HG02885 (cell line): ENCODE measurements at regions not wholly inside any gene's neighbourhood (a gene's known extent, or its start where the extent isn't known, plus 50 kb on each side); places are given as distances from the start of the nearest gene placed in this dataset.

ENCODE experiments used
- ATAC-seq: cut with Tn5 transposase; IDR thresholded peaks from one replicate; pipeline ENCODE4 v1.9.1; 2021; ENCODE audit warnings: mild to moderate bottlenecking; ENCODE audit not compliant: unreplicated experiment, poor library complexity

DNA sequence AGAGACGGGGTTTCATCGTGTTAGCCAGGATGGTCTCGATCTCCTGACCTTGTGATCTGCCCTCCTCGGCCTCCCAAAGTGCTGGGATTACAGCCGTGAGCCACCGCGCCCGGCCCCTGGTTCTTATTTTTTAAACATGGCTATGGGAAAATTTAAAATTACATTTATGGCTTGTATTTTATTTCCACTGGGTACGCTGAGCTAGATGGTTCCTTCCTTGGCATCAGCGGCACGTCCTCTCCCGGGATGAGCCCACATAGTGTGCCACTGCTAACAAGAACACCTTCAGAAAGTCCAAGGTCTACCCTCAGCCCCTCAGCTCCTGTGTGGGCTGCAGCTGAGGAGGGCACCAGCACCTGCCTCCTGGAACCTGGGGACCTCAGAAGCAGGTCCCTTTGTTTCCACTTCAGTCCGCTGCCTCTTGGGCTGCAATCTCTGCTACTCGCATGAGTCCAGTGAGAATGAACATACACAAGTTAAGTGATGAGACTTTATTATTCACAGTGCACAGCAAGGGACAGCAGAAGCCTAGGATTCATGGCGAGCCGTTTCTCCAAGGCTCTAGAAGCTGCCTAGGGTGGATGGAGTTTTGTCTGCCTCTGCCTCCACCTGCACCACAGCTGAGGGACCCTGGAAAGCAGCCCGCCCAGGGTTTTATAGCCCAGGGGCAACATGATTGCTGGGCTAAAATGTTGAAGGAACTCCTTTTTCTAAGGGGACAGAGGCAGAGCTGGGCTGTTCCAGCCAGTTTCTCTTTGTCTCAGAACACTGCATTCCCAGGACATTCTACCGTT is 107.5 kb upstream of the TEX51 start:
- ATAC-seq = no peak

- ATAC-seq = no peak
Measured at GRCh38 chr2:126792186-126792585, 106.5 kb upstream of the TEX51 start.

DNA sequence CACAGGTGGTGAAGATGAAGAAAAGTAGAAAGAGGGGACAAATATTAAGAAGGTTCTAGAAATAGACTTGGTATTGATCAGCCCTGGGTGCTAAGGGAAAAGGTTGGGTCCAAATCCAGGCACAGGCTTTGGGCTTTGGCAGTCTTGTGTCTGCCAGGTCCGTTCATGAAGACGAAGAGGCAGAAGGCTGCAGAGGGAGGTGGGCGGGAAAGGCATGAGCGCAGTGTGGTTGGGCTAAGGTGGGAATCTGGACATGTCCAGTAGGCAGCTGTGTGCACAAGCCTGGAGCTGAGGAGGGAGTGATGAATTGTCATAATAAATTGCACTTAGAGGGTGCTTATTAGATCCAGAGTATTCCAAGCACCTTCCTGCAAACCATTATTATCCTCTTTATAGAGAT is 105.7 kb upstream of the TEX51 start:
- ATAC-seq = no peak

DNA sequence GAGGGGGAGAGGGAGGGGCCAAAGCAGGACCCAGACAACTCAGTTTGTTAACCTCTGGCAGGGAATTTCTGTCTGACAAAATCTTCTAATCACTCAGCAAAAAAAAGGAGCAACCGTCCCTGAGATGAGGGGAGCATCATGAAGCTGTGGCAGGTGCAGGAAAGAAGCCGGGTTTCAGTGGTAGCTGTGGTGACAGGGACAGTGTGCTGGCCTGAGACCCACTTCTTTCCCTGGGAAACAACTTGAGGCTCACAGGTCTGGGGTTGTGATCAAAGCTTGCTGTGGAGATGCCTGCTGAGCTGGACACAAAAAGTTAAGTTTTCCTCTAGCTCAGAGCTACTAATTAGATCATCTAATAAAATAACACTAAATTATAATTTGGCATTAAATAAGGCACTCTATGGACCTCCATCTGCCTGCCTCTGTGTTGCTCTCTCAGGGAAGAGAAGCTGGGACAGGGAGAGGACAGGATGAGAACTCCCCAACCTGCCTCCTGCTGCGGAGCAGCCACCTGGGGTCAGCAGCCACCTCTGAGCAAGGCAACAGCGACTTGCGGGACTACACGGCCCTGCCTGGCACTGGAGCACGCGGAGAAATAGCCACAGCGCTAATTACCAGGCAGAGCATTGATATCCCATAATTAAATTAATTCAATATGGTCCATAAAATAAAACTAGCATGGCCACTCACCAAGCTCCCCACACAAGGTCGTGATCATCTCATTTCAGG is 104.6 kb upstream of the TEX51 start:
- ATAC-seq = no peak

- ATAC-seq = no peak
Measured at GRCh38 chr2:126795656-126796055, 103.0 kb upstream of the TEX51 start.

DNA sequence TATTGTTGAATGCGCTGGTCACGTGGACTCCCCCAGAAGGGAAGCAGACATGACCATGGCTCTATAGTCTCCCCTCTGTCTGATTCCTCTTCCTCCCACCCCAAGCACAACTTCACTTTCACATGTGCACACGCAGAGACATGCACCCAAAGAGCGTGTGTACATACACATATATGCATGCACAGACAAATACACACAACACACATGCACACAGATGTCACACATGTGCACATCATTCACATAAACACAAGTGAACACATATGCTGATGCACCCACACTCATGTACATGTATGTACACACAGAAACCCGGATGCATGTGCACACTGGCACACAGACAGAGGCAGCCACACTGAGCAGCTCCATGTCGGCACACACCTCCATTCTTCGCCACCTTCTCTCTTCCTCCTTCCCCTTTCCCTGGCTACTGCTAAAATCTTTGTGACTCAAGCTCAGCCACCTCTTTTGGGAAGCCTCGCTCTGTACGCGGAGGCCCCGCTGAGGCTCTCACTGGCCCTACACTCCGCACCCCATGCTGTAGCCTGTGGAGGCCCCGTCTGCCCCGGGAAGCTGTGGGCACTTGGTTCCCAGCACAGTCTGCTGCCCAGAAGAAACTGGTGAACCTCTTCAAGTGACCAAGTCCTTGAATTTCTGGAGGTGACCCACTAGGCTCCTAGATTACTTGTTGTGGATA is 101.6 kb upstream of the TEX51 start:
- ATAC-seq = no peak

GRCh38 chr2:126797622-126798275 is 100.9 kb upstream of the TEX51 start:
- ATAC-seq = no peak

DNA sequence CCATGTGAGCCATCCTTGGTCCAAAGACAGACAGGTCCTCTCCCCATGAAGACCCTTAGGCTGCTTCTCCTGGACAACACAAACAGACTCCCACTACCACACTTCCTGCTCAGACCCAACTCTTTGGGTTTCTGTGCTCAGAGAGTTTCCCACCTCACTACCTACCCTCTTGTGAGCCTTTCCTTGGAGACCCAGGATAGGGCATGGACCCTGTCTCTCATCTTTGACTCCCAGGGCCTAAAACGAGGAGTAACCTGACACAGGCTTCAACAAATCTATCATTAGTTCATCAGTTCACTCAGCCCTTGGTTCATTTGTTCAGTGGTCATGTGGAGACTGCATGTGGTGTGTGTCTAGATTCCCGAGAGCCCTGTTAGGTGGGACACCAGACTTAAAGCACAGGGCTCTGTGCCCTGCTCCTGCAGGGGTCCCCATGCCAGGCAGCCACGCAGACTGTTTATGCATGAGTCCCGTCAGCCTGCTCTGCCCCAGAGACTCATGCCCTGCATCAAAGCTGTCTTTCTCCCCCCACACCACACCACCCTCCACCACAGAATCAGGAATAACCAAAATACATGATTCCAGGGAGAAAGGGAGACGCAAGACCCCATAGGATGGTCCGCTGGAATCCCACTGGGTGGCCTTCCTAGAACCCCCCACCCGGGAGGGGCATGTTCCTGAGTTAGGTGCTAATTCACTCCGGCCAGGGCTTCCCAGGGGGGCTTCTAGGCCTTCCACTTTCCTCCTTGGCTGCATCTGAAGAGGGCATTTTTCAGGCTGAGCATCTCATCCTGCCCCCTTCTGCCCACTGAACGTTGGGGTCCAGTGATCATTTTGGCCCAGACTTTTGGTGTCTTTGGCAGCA is 100.2 kb upstream of the TEX51 start:
- no peak for ATAC-seq

- ATAC-seq = no peak
Measured at GRCh38 chr2:126799301-126799700, 99.4 kb upstream of the TEX51 start.

GRCh38 chr2:126801473-126801872 is 97.2 kb upstream of the TEX51 start:
- no peak for ATAC-seq

GRCh38 chr2:126802316-126802715 is 96.4 kb upstream of the TEX51 start:
- no peak for ATAC-seq

- no peak for ATAC-seq
Measured at GRCh38 chr2:126802774-126803433, 95.8 kb upstream of the TEX51 start.

DNA sequence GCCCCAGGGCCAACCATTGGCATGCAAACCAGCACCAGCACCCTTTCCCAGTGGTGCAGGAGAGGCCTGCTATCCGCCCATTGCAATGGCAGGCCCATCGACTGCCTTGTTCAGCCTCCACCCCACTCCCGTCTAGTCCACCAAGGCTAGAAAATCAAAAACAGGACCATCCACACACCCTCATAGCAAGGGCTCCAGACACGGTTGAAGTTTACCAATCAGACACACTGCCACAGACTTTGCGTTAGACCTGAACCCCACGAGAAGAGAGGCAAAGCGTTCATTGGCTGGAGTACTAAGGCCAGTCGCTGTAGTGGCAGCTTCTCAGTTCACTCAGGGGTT is 95.3 kb upstream of the TEX51 start:
- ATAC-seq = no peak

GRCh38 chr2:126804347-126804746 is 94.3 kb upstream of the TEX51 start:
- ATAC-seq = no peak

DNA sequence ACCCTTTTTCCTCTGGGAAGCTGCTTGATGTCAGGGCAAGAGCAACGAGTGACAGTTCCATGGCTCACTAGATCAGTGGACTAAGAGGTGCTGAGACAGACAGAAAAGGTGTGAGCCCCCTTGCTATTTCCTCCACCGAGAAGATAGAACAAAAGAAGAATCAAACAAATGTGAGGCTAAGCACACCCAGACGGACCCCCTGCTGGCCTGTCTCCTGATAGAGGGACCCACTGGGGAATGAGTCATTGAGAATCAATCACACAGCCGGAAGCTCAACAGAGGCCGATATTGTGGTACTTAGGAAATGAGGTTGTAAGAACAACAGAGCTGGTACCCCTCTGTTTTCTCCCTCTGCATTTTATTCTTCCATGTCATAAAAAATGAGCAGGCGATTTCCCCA is 89.8 kb upstream of the TEX51 start:
- ATAC-seq = no peak

GRCh38 chr2:126809340-126809739 is 89.3 kb upstream of the TEX51 start:
- no peak for ATAC-seq

- no peak for ATAC-seq
Measured at GRCh38 chr2:126810001-126810400, 88.7 kb upstream of the TEX51 start.

- no peak for ATAC-seq
Measured at GRCh38 chr2:126811101-126811500, 87.6 kb upstream of the TEX51 start.

GRCh38 chr2:126817172-126817571 is 81.5 kb upstream of the TEX51 start:
- no peak for ATAC-seq
